Osteoblast (primary cell): ENCODE measurements at regions not wholly inside any gene's neighbourhood (a gene's known extent, or its start where the extent isn't known, plus 50 kb on each side); places are given as distances from the start of the nearest gene placed in this dataset.

ENCODE experiments used
- DNase-seq: peaks from one replicate; pipeline ENCODE4 v3.0.0; 2011; ENCODE audit warnings: low spot score, mixed read lengths; ENCODE audit not compliant: insufficient read length; ENCODE audit errors: missing footprints
- H2AFZ ChIP-seq: 2 replicates; pipeline ENCODE4 v1.6.0; 2011; ENCODE audit warnings: mild to moderate bottlenecking, low read length
- H3K27ac ChIP-seq: 2 replicates; pipeline ENCODE4 v1.5.1; 2011; ENCODE audit warnings: mild to moderate bottlenecking, low read depth, low read length, moderate library complexity
- H3K27me3 ChIP-seq: 2 replicates; pipeline ENCODE4 v1.6.0; 2012; ENCODE audit warnings: mild to moderate bottlenecking, control low read depth, inconsistent platforms, low read length, moderate library complexity; ENCODE audit not compliant: insufficient read depth
- H3K36me3 ChIP-seq: 2 replicates; pipeline ENCODE4 v1.5.1; 2011; ENCODE audit warnings: mild to moderate bottlenecking, low read length, control low read depth, moderate library complexity; ENCODE audit not compliant: insufficient read depth
- H3K4me1 ChIP-seq: 2 replicates; pipeline ENCODE4 v1.5.1; 2011; ENCODE audit warnings: mild to moderate bottlenecking, low read length, control low read depth, moderate library complexity; ENCODE audit not compliant: insufficient read depth
- H3K4me2 ChIP-seq: 2 replicates; pipeline ENCODE4 v1.6.0; 2011; ENCODE audit warnings: mild to moderate bottlenecking, low read length; ENCODE audit not compliant: insufficient read depth
- H3K4me3 ChIP-seq: fragments of 200-600 bp; sonication (generic); 3 replicates; pipeline ENCODE4 v1.5.1; 2012; ENCODE audit warnings: mild to moderate bottlenecking, low read length, inconsistent platforms; ENCODE audit not compliant: insufficient read depth
- H3K79me2 ChIP-seq: 2 replicates; pipeline ENCODE4 v1.6.0; 2012; ENCODE audit warnings: mild to moderate bottlenecking, low read length, control low read depth, inconsistent platforms; ENCODE audit not compliant: insufficient read depth
- H3K9me3 ChIP-seq: 2 replicates; pipeline ENCODE4 v1.5.1; 2011; ENCODE audit warnings: low read depth, low read length, control low read depth
- H4K20me1 ChIP-seq: 2 replicates; pipeline ENCODE4 v1.6.0; 2012; ENCODE audit warnings: mild to moderate bottlenecking, low read length, control low read depth; ENCODE audit not compliant: insufficient read depth
- CTCF ChIP-seq: IDR thresholded peaks from 2 replicates; pipeline ENCODE4 v1.5.1; 2011; ENCODE audit warnings: mild to moderate bottlenecking, low read depth, low read length, moderate library complexity; ENCODE audit errors: extremely low read depth

- no peaks in the 10 kb centered on the region for H4K20me1 ChIP-seq
- H2AFZ ChIP-seq = no peak overlapping the region
Measured at GRCh38 chr6:45742591-45742990, 273.1 kb downstream of the CLIC5 start.

GRCh38 chr6:45741437-45742171 lies 274.1 kb downstream of the CLIC5 start:
- Histone ChIP-seq H3K27me3 (no peaks in the 10 kb centered on the region), H3K4me1 (peaks cover 8% of the 10 kb centered on the region), H3K27ac (no peak overlapping the region), H2AFZ (peak overlapping the region; percentile 67), H3K36me3 (no peaks in the 10 kb centered on the region), H3K79me2 (no peaks in the 10 kb centered on the region), H4K20me1 (no peaks in the 10 kb centered on the region), H3K9me3 (no peaks in the 10 kb centered on the region), H3K4me2 (peak overlapping the region; percentile 49), H3K4me3 (peak overlapping the region; percentile 47)
- DNase-seq = peak; percentile 62
- TF ChIP-seq CTCF = no peak

More at GRCh38 chr6:45742591-45742990, 273.1 kb downstream of the CLIC5 start:
- no peaks in the 10 kb centered on the region for H3K36me3 ChIP-seq
- no peaks in the 10 kb centered on the region for H3K9me3 ChIP-seq
- no peak for DNase-seq
- H3K4me1 ChIP-seq = peaks cover 8% of the 10 kb centered on the region
- H3K4me3 ChIP-seq = no peak overlapping the region
- H3K79me2 ChIP-seq = no peaks in the 10 kb centered on the region
- no peak overlapping the region for H3K27ac ChIP-seq
- no peaks in the 10 kb centered on the region for H3K27me3 ChIP-seq
- no peak for TF ChIP-seq CTCF
- H3K4me2 ChIP-seq = no peak overlapping the region

- no peaks in the 10 kb centered on the region for H4K20me1 ChIP-seq
- H3K36me3 ChIP-seq = no peaks in the 10 kb centered on the region
- DNase-seq = no peak
- no peaks in the 10 kb centered on the region for H3K79me2 ChIP-seq
- H2AFZ ChIP-seq = no peak overlapping the region
- H3K4me2 ChIP-seq = no peak overlapping the region
- H3K4me3 ChIP-seq = no peak overlapping the region
- peaks cover 8% of the 10 kb centered on the region for H3K4me1 ChIP-seq
- no peak overlapping the region for H3K27ac ChIP-seq
- TF ChIP-seq CTCF = no peak
- peaks cover 3% of the 10 kb centered on the region for H3K27me3 ChIP-seq
- H3K9me3 ChIP-seq = no peaks in the 10 kb centered on the region
Measured at GRCh38 chr6:45739058-45739457, 276.6 kb downstream of the CLIC5 start.

GRCh38 chr6:45738057-45738455 lies 277.6 kb downstream of the CLIC5 start:
- H4K20me1 ChIP-seq = no peaks in the 10 kb centered on the region
- peaks cover 8% of the 10 kb centered on the region for H3K27me3 ChIP-seq
- H3K4me3 ChIP-seq = no peak overlapping the region
- H2AFZ ChIP-seq = peak overlapping the region; percentile 45
- H3K4me2 ChIP-seq = peak overlapping the region; percentile 40
- H3K27ac ChIP-seq = no peak overlapping the region
- no peaks in the 10 kb centered on the region for H3K79me2 ChIP-seq
- TF ChIP-seq CTCF = no peak
- peaks cover 8% of the 10 kb centered on the region for H3K4me1 ChIP-seq
- no peak for DNase-seq
- H3K9me3 ChIP-seq = no peaks in the 10 kb centered on the region
- H3K36me3 ChIP-seq = no peaks in the 10 kb centered on the region
